CD14-positive monocyte (primary cell): ENCODE measurements at regions not wholly inside any gene's neighbourhood (a gene's known extent, or its start where the extent isn't known, plus 50 kb on each side); places are given as distances from the start of the nearest gene placed in this dataset.

ENCODE experiments used
- DNase-seq, 3 donors: peaks; one replicate each; pipeline ENCODE4 v3.0.0-alpha.2; 2011 to 2022
- H2AFZ ChIP-seq: 2 replicates; pipeline ENCODE4 v1.6.0; 2012; ENCODE audit warnings: mild to moderate bottlenecking, low read depth, low read length, inconsistent platforms; ENCODE audit not compliant: insufficient read depth, poor library complexity, severe bottlenecking
- H3K27ac ChIP-seq, 2 donors: 1 replicate in 1 of 2; 2 replicates in 1 of 2; pipeline ENCODE4 v1.5.1; 2012 to 2013; ENCODE audit warnings: low read length in 2 of 2, control low read depth in 1 of 2, inconsistent platforms in 1 of 2, low read depth in 1 of 2, mild to moderate bottlenecking in 1 of 2
- H3K27me3 ChIP-seq, 2 donors: one replicate each; pipeline versions ENCODE4 v1.6.0 to v1.6.1; 2011 to 2013; ENCODE audit warnings: low read length in 2 of 2; ENCODE audit not compliant: control insufficient read depth in 2 of 2, insufficient read depth in 2 of 2
- H3K36me3 ChIP-seq, 2 donors: replicated peaks in 1 of 2; 1 replicate in 1 of 2; 2 replicates in 1 of 2; pipeline versions ENCODE4 v1.5.1 to v1.6.1; 2012 to 2013; ENCODE audit warnings: low read length in 2 of 2, control low read depth in 1 of 2, inconsistent platforms in 1 of 2, mild to moderate bottlenecking in 1 of 2; ENCODE audit not compliant: insufficient read depth in 2 of 2, control insufficient read depth in 1 of 2
- H3K4me1 ChIP-seq, 2 donors: 1 replicate in 1 of 2; 2 replicates in 1 of 2; pipeline versions ENCODE4 v1.5.1 to v1.6.1; 2012 to 2013; ENCODE audit warnings: low read length in 2 of 2, control low read depth in 1 of 2, inconsistent platforms in 1 of 2, mild to moderate bottlenecking in 1 of 2, moderate library complexity in 1 of 2; ENCODE audit not compliant: insufficient read depth in 2 of 2, control insufficient read depth in 1 of 2
- H3K4me2 ChIP-seq: replicated peaks from 2 replicates; pipeline ENCODE3; 2012; ENCODE audit warnings: low read length, moderate library complexity, mild to moderate bottlenecking; ENCODE audit not compliant: poor library complexity, severe bottlenecking; ENCODE audit errors: extremely low read depth
- H3K4me3 ChIP-seq, 3 experiments: fragments of 200-600 bp in 1 of 3; sonication (generic) in 1 of 3; replicated peaks in 1 of 3; 1 replicate in 2 of 3; 2 replicates in 1 of 3; pipeline ENCODE4 v1.5.1; 2011 to 2013; ENCODE audit warnings: low read length in 3 of 3, mild to moderate bottlenecking in 3 of 3, control low read depth in 2 of 3, low read depth in 2 of 3, inconsistent platforms in 1 of 3, moderate library complexity in 1 of 3
- H3K79me2 ChIP-seq: 2 replicates; pipeline ENCODE4 v1.6.0; 2012; ENCODE audit warnings: mild to moderate bottlenecking, control low read depth, inconsistent platforms, low read length, moderate library complexity; ENCODE audit not compliant: insufficient read depth
- H3K9ac ChIP-seq: 2 replicates; pipeline ENCODE4 v1.6.0; 2017; ENCODE audit warnings: low read length, mild to moderate bottlenecking; ENCODE audit not compliant: insufficient read depth, poor library complexity, severe bottlenecking
- H3K9me3 ChIP-seq, 2 donors: replicated peaks in 1 of 2; 1 replicate in 1 of 2; 2 replicates in 1 of 2; pipeline versions ENCODE4 v1.5.1 to v1.6.1; 2012 to 2013; ENCODE audit warnings: low read length in 2 of 2, control low read depth in 1 of 2; ENCODE audit not compliant: control insufficient read depth in 1 of 2, insufficient read depth in 1 of 2
- H4K20me1 ChIP-seq: 2 replicates; pipeline ENCODE4 v1.6.0; 2012; ENCODE audit warnings: mild to moderate bottlenecking, low read length, control low read depth, moderate library complexity; ENCODE audit not compliant: insufficient read depth
- H3K27ac Mint-ChIP-seq, 7 donors: one replicate each; pipeline ENCODE4 v1.8.0; 2020; ENCODE audit warnings: mild to moderate bottlenecking in 7 of 7, mixed read lengths in 7 of 7, moderate library complexity in 6 of 7, inconsistent platforms in 2 of 7
- H3K27me3 Mint-ChIP-seq, 3 donors: one replicate each; pipeline ENCODE4 v1.8.0; 2021 to 2022; ENCODE audit warnings: low read depth in 3 of 3, mild to moderate bottlenecking in 3 of 3, mixed read lengths in 3 of 3, moderate library complexity in 3 of 3, inconsistent platforms in 1 of 3
- H3K36me3 Mint-ChIP-seq, 2 donors: one replicate each; pipeline ENCODE4 v1.8.0; 2020; ENCODE audit warnings: mixed read lengths in 2 of 2, inconsistent platforms in 1 of 2, mild to moderate bottlenecking in 1 of 2
- H3K4me1 Mint-ChIP-seq: one replicate; pipeline ENCODE4 v1.8.0; 2020; ENCODE audit warnings: mild to moderate bottlenecking, mixed read lengths
- H3K4me3 Mint-ChIP-seq, 2 donors: one replicate each; pipeline ENCODE4 v1.8.0; 2020; ENCODE audit warnings: mild to moderate bottlenecking in 2 of 2, mixed read lengths in 2 of 2, moderate library complexity in 1 of 2
- H3K9me3 Mint-ChIP-seq, 7 donors: one replicate each; pipeline ENCODE4 v1.8.0; 2020 to 2022; ENCODE audit warnings: mixed read lengths in 7 of 7, mild to moderate bottlenecking in 6 of 7, moderate library complexity in 6 of 7, inconsistent platforms in 2 of 7
- WGBS: methylation state at CpG from one replicate; pipeline ENCODE4 v1.1.5; 2013; ENCODE audit warnings: missing lambda C conversion rate; ENCODE audit not compliant: insufficient coverage; 5-methylcytosine and 5-hydroxymethylcytosine counted together
- intact Hi-C, 2 donors: fragments of 100-400 bp; cut with micrococcal nuclease; formaldehyde crosslinking; loops; one replicate each; pipeline versions ENCODE4 v1.15.0 to v1.15.1; 2023
- TF ChIP-seq, protein P1 (sequence below): fragments of 200-600 bp; IDR thresholded peaks from one replicate; pipeline ENCODE4 v1.8.0; 2022; ENCODE audit warnings: antibody characterized with exemption, mild to moderate bottlenecking

DNA sequence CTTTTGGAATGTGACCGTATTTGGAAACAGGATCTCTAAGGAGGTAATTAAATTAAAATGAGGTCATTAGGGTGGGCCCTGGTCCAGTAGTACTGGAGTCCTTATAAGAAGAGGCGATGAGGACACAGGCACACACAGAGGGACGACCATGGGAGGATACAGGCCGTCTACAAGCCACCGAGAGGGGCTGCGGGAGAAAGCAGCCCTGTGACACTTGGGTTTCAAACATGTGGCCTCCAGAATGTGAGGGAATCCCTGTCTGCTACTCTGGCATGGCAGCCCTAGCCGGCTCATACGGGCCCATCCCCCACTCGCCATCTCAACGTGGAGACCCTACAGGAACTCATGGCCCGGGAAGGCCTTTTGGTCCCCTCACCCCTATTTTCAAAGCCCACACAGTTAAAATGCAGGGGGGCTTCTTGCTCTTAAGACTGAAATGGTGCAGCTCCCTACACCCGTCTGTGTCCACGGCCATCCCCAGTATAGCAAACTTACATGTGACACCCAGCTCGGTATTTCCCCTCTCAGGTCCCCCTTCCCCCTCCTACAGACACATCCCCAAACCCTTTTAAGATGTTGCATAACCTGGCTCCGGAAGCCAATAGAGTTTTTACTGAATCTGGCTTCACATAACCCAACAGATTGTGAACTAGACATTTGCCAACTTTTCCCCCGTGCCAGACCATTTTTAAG, 124.1 kb upstream of the TBL1X start:
- Mint-ChIP-seq H3K36me3 (no peaks in the 10 kb centered on the region), H3K4me3 (peak overlapping the region; percentile 72 to 87), H3K4me1 (peaks cover 43% of the 10 kb centered on the region), H3K9me3 (peaks cover 0 to 3% (median 0%) of the 10 kb centered on the region in 7 donors), H3K27ac (peak overlapping the region; percentile 94 to 99 (median 97)), H3K27me3 (peaks cover 0 to 9% (median 2%) of the 10 kb centered on the region in 3 donors)
- Histone ChIP-seq H3K9ac (peak overlapping the region; percentile 71), H3K9me3 (no peaks in the 10 kb centered on the region), H3K4me1 (peaks cover 43 to 56% of the 10 kb centered on the region in 2 donors), H3K4me2 (peak overlapping the region; percentile 81), H3K27me3 (no peaks in the 10 kb centered on the region), H2AFZ (peak overlapping the region; percentile 64), H3K4me3 (peak overlapping the region; percentile 31 to 75 (median 67)), H3K79me2 (no peaks in the 10 kb centered on the region), H4K20me1 (no peaks in the 10 kb centered on the region), H3K27ac (peak overlapping the region; percentile 93 to 94), H3K36me3 (no peaks in the 10 kb centered on the region)
- intact Hi-C loops = no loop called here
- TF ChIP-seq, protein P1, sequence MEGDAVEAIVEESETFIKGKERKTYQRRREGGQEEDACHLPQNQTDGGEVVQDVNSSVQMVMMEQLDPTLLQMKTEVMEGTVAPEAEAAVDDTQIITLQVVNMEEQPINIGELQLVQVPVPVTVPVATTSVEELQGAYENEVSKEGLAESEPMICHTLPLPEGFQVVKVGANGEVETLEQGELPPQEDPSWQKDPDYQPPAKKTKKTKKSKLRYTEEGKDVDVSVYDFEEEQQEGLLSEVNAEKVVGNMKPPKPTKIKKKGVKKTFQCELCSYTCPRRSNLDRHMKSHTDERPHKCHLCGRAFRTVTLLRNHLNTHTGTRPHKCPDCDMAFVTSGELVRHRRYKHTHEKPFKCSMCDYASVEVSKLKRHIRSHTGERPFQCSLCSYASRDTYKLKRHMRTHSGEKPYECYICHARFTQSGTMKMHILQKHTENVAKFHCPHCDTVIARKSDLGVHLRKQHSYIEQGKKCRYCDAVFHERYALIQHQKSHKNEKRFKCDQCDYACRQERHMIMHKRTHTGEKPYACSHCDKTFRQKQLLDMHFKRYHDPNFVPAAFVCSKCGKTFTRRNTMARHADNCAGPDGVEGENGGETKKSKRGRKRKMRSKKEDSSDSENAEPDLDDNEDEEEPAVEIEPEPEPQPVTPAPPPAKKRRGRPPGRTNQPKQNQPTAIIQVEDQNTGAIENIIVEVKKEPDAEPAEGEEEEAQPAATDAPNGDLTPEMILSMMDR = no peak
- 0% methylated on average over 2 of the region's 16 CpGs for WGBS
- peak; percentile 76 to 87 (median 77) for DNase-seq

DNA sequence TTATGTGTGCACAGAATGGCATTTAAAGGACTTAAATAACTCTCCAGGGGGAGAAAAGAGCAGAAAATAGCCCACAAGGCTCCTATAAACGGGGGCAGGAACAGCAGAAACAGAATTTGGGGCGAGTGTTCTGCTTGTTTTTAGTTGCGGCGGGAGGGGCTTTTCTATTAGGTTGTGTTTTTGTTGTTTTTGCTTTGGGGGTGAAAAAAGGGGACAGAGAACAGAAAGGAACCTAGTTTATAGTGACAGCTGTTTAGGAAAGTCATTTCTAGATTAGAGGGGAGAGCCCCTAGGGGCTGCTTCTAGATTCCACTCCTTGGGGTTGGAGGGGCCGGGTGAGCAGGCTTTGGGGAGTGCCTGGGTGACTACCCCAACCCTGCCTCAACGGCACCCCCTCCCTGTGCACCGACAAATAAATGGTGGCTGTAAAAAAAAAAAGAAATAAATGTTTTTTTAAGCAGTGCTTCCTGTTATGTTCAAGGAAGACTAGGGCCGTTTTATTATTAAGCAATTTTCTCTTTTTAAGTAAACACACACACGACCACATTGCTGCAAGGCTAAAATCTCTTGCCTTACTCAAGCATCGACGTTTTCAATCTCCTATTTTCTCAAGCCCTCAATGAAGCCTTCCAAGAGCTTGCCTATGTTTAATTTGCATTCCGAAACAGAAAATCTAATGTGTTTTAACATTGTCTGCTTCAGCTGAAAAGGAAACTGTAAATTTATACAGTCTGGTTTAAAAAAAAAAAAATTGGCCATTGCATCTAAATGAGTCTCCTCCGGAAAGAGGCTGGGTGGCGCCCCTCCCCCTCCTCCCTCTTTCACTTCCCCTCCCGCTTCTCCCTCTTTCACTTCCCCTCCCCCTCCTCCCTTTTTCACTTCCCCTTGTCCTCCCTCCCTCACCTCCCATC, 123.3 kb upstream of the TBL1X start:
- Histone ChIP-seq H3K27ac (peak overlapping the region; percentile 93 to 94), H3K9me3 (no peaks in the 10 kb centered on the region), H3K9ac (peak overlapping the region; percentile 71), H2AFZ (peak overlapping the region; percentile 64), H4K20me1 (no peaks in the 10 kb centered on the region), H3K4me2 (peak overlapping the region; percentile 81), H3K4me1 (peaks cover 41 to 55% of the 10 kb centered on the region in 2 donors), H3K79me2 (no peaks in the 10 kb centered on the region), H3K36me3 (no peaks in the 10 kb centered on the region), H3K27me3 (no peaks in the 10 kb centered on the region), H3K4me3 (peak overlapping the region; percentile 31 to 75 (median 67))
- peaks cover 42% of the 10 kb centered on the region for H3K4me1 Mint-ChIP-seq
- TF ChIP-seq, protein P1 = no peak
- peaks cover 0 to 10% (median 2%) of the 10 kb centered on the region in 3 donors for H3K27me3 Mint-ChIP-seq
- DNase-seq = peak; percentile 76 to 86 (median 85)
- peak overlapping the region; percentile 72 to 87 for H3K4me3 Mint-ChIP-seq
- 0% methylated on average over 2 of the region's 15 CpGs for WGBS
- peak overlapping the region; percentile 94 to 99 (median 97) for H3K27ac Mint-ChIP-seq
- H3K9me3 Mint-ChIP-seq = peaks cover 0 to 3% (median 0%) of the 10 kb centered on the region in 7 donors
- intact Hi-C loops = loop anchor here (2.0 kb wide), 2 partner anchors 113 to 121 kb away; no protein-coding TSS in a partner anchor
- no peaks in the 10 kb centered on the region for H3K36me3 Mint-ChIP-seq
